Adrenal gland (tissue), 5 donors: ENCODE measurements at regions not wholly inside any gene's neighbourhood (a gene's known extent, or its start where the extent isn't known, plus 50 kb on each side); places are given as distances from the start of the nearest gene placed in this dataset.

Experiments used
- CTCF ChIP-seq, 6 experiments: fragments of 450-650 bp in 4 of 6; fragments of 200-600 bp in 2 of 6; sonication (generic) in 1 of 6; IDR thresholded peaks; 1 replicate in 5 of 6; 2 replicates in 1 of 6; pipeline versions ENCODE4 v1.5.1 to v1.8.0; 2016 to 2021; ENCODE audit warnings: antibody characterized with exemption in 6 of 6, mild to moderate bottlenecking in 2 of 6, moderate library complexity in 1 of 6
- POLR2A ChIP-seq, 2 donors: fragments of 450-650 bp; IDR thresholded peaks; one replicate each; pipeline ENCODE4 v1.6.1; 2017; ENCODE audit warnings: antibody characterized with exemption in 2 of 2, mild to moderate bottlenecking in 2 of 2, moderate library complexity in 1 of 2
- donor health status: DM: no; HTN: no; CAD: no.

GRCh38 chr10:2236876-2237275 is 499.6 kb upstream of the ADARB2 start:
- TF ChIP-seq CTCF (IDR thresholded peaks at IDR 0.05) = no peak
- no peak for TF ChIP-seq POLR2A (IDR thresholded peaks at IDR 0.05)
